KMS-11 (cell line): ENCODE measurements at regions not wholly inside any gene's neighbourhood (a gene's known extent, or its start where the extent isn't known, plus 50 kb on each side); places are given as distances from the start of the nearest gene placed in this dataset.

Experiments used
- H2AFZ ChIP-seq: fragments of 200-600 bp; sonication (generic); 2 replicates; pipeline ENCODE4 v1.6.1; 2016; ENCODE audit warnings: antibody characterized with exemption, mixed run types, low read depth
- H3K27ac ChIP-seq: fragments of 200-600 bp; sonication (generic); 2 replicates; pipeline ENCODE4 v1.6.1; 2016; ENCODE audit warnings: mild to moderate bottlenecking, mixed run types
- H3K27me3 ChIP-seq: fragments of 200-600 bp; sonication (generic); 2 replicates; pipeline ENCODE4 v1.6.1; 2017; ENCODE audit warnings: mild to moderate bottlenecking, low read depth, mixed run types, moderate library complexity; ENCODE audit not compliant: insufficient read depth
- H3K36me3 ChIP-seq: fragments of 200-600 bp; sonication (generic); 2 replicates; pipeline ENCODE4 v1.6.1; 2017; ENCODE audit warnings: mild to moderate bottlenecking, mixed run types; ENCODE audit not compliant: insufficient read depth
- H3K4me1 ChIP-seq: fragments of 200-600 bp; sonication (generic); 2 replicates; pipeline ENCODE4 v1.6.1; 2016; ENCODE audit warnings: mild to moderate bottlenecking, low read depth, mixed run types; ENCODE audit not compliant: poor library complexity, severe bottlenecking
- H3K4me2 ChIP-seq: fragments of 200-600 bp; sonication (generic); 2 replicates; pipeline ENCODE4 v1.7.0; 2016; ENCODE audit warnings: mild to moderate bottlenecking, mixed run types
- H3K4me3 ChIP-seq: fragments of 200-600 bp; sonication (generic); IDR thresholded peaks from 2 replicates; pipeline ENCODE4 v1.6.1; 2017; ENCODE audit warnings: low read depth, low read length, mixed read lengths; ENCODE audit not compliant: insufficient read depth
- H3K79me2 ChIP-seq: fragments of 200-600 bp; sonication (generic); 2 replicates; pipeline ENCODE4 v1.6.1; 2016; ENCODE audit warnings: low read depth, mixed run types; ENCODE audit not compliant: insufficient read depth
- H3K9ac ChIP-seq: fragments of 200-600 bp; sonication (generic); 2 replicates; pipeline ENCODE4 v1.6.1; 2016; ENCODE audit warnings: mild to moderate bottlenecking, mixed run types
- H4K20me1 ChIP-seq: fragments of 200-600 bp; sonication (generic); 2 replicates; pipeline ENCODE4 v1.6.1; 2016; ENCODE audit warnings: mild to moderate bottlenecking, mixed run types; ENCODE audit not compliant: insufficient read depth
- TF ChIP-seq, protein P1 (sequence below): fragments of 200-600 bp; sonication (generic); conservative IDR thresholded peaks from 2 replicates; pipeline ENCODE4 v1.6.1; 2017; ENCODE audit warnings: low read depth, mild to moderate bottlenecking, antibody characterized with exemption, low read length, moderate library complexity, mixed read lengths

DNA sequence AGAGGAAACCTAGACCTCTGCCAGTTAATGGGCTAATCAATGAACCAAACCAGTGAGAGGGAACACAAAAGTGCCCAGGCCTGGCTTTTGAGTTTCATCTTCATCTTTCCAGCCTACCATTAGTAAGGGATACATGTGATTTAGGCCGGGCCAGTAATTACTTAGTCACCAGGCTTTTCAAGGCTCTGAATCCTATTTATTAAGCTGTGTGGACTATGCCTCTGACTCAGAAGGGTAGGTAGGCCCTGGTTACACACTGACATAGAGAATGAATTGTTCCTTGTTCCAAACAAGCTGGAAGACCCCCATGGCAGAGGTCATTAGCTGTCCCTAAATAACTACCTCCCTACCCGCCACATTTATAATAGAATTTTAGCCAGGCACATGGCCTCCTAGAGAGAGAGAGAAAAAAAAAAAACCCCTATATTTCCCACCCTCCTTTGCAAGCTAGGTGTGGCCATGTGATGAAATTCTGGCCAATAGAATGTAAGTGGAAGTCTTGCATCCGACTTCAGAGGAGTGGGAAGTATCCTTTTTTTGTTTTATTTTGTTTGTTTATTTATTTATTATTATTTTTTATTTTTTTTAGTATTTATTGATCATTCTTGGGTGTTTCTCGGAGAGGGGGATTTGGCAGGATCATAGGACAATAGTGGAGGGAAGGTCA, 112.3 kb upstream of the BCOR start:
- Histone ChIP-seq H2AFZ (no peak overlapping the region), H3K79me2 (no peaks in the 10 kb centered on the region), H3K27ac (no peak overlapping the region), H3K27me3 (no peaks in the 10 kb centered on the region), H3K36me3 (no peaks in the 10 kb centered on the region), H3K4me2 (no peak overlapping the region), H4K20me1 (no peaks in the 10 kb centered on the region), H3K4me1 (no peaks in the 10 kb centered on the region), H3K9ac (no peak overlapping the region), H3K4me3 (no peak overlapping the region)
- TF ChIP-seq, protein P1, sequence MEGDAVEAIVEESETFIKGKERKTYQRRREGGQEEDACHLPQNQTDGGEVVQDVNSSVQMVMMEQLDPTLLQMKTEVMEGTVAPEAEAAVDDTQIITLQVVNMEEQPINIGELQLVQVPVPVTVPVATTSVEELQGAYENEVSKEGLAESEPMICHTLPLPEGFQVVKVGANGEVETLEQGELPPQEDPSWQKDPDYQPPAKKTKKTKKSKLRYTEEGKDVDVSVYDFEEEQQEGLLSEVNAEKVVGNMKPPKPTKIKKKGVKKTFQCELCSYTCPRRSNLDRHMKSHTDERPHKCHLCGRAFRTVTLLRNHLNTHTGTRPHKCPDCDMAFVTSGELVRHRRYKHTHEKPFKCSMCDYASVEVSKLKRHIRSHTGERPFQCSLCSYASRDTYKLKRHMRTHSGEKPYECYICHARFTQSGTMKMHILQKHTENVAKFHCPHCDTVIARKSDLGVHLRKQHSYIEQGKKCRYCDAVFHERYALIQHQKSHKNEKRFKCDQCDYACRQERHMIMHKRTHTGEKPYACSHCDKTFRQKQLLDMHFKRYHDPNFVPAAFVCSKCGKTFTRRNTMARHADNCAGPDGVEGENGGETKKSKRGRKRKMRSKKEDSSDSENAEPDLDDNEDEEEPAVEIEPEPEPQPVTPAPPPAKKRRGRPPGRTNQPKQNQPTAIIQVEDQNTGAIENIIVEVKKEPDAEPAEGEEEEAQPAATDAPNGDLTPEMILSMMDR: no peak

DNA sequence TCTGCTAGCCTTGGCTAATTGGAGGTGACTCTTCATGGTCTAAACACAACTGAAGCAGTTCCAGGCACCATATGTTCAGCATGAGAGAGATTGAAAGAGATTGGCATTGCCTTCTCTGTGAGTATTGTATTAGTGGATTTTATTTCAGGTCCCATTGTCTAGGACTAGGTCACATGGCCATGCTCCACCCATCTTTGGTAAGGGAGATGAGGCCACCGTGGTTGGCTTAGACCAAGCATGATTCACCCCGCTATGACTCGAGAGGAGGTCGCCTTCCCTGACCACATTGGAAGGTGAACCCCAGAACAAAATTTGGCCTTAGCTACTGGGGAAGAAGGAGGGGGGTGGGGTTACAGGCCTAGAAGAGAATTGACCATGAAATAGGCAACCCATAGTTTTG, 109.9 kb upstream of the BCOR start:
- TF ChIP-seq, protein P1: no peak
- Histone ChIP-seq H4K20me1 (no peaks in the 10 kb centered on the region), H3K79me2 (no peaks in the 10 kb centered on the region)

DNA sequence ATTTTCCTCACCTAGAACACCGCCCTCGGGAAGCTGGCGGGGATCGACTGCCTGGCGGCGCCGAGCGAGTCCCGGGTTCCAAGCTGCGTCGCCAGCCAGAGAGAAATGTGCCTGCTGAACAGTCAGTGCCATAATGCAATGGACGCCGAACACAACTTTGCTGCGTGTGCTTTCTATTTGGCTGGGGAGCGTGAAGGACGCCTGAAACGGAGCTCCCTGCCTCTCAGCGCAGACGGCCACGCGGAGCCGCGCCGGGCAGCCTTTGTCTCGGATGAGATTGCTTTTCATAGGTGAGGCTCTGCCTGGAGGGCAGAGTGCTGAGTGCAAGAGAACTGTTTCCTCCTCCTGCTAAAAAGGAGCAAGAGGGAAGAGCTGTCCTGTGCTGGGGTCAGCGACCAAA, 107.7 kb upstream of the BCOR start:
- Histone ChIP-seq H3K79me2 (no peaks in the 10 kb centered on the region), H4K20me1 (no peaks in the 10 kb centered on the region), H2AFZ (no peak overlapping the region), H3K27ac (no peak overlapping the region), H3K4me3 (no peak overlapping the region), H3K9ac (no peak overlapping the region), H3K4me2 (no peak overlapping the region), H3K4me1 (peaks cover 6% of the 10 kb centered on the region), H3K36me3 (no peaks in the 10 kb centered on the region), H3K27me3 (no peaks in the 10 kb centered on the region)
- TF ChIP-seq, protein P1: no peak

More for the DNA sequence above, 109.9 kb upstream of the BCOR start:
- no peak overlapping the region for H2AFZ ChIP-seq
- H3K36me3 ChIP-seq: no peaks in the 10 kb centered on the region
- no peak overlapping the region for H3K4me3 ChIP-seq
- H3K4me2 ChIP-seq: no peak overlapping the region
- H3K27me3 ChIP-seq: no peaks in the 10 kb centered on the region
- no peak overlapping the region for H3K27ac ChIP-seq
- no peaks in the 10 kb centered on the region for H3K4me1 ChIP-seq
- no peak overlapping the region for H3K9ac ChIP-seq

DNA sequence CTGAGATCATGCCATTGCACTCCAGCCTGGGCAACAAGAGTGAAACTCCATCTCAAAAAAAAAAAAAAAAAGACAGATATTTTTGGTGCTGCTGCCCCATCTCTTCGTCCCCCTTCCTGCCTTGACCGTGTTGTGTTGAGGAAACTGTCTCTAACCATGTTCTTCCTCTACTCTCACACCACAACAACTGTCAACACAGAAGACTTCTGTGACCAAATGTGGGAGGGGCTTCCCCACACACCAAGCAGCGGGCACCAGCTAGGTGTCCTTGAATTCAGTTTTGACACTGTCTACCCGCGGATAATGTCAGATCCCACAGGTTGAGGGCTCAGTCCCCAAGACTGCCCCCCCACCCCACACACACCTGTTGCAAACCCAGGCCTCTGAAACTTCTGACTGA, 104.7 kb upstream of the BCOR start:
- Histone ChIP-seq H3K4me2 (no peak overlapping the region), H3K79me2 (no peaks in the 10 kb centered on the region), H3K36me3 (no peaks in the 10 kb centered on the region), H3K27me3 (no peaks in the 10 kb centered on the region), H3K4me1 (peaks cover 6% of the 10 kb centered on the region), H3K9ac (no peak overlapping the region), H2AFZ (no peak overlapping the region), H3K4me3 (no peak overlapping the region), H4K20me1 (no peaks in the 10 kb centered on the region), H3K27ac (no peak overlapping the region)
- TF ChIP-seq, protein P1: no peak
